Kidney epithelial cell (primary cell): ENCODE measurements at regions not wholly inside any gene's neighbourhood (a gene's known extent, or its start where the extent isn't known, plus 50 kb on each side); places are given as distances from the start of the nearest gene placed in this dataset.

Experiments
- DNase-seq: peaks from one replicate; pipeline ENCODE4 v3.0.0-alpha.2; 2010; ENCODE audit warnings: low read depth
- H3K27me3 ChIP-seq: 2 replicates; pipeline ENCODE4 v1.6.0; 2011; ENCODE audit warnings: low read length; ENCODE audit not compliant: control insufficient read depth, insufficient read depth
- H3K36me3 ChIP-seq: 2 replicates; pipeline ENCODE4 v1.5.1; 2011; ENCODE audit warnings: low read length; ENCODE audit not compliant: control insufficient read depth, insufficient read depth
- H3K4me3 ChIP-seq: 2 replicates; pipeline ENCODE4 v1.5.1; 2011; ENCODE audit warnings: low read depth, mild to moderate bottlenecking, control low read depth, low read length
- TF ChIP-seq, protein P1 (sequence below): IDR thresholded peaks from 2 replicates; pipeline ENCODE4 v1.5.1; 2011; ENCODE audit warnings: mild to moderate bottlenecking, moderate library complexity, low read length, control low read depth, inconsistent platforms; ENCODE audit not compliant: insufficient read depth, poor library complexity, severe bottlenecking

DNA sequence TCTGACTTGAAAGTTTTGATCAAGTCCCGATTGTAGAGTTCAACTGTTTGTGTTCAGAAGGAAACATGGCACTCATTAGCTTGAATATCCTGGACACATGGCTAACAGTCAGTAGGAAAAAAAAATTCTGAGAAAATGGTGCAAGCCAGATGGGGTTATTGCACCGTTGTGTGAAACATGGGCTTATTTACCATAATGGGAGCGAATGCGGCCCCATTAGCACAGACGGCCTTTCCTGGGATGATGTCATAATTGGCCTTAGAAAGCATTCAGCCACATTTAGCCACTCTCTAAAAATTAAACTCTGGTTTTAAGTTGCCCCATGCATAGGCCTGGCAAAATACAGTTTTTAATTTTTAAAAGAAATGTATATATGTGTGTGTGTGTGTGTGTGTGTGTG lies 112.1 kb downstream of the IRX2 start:
- peaks cover 7% of the 10 kb centered on the region for H3K27me3 ChIP-seq
- TF ChIP-seq, protein P1, sequence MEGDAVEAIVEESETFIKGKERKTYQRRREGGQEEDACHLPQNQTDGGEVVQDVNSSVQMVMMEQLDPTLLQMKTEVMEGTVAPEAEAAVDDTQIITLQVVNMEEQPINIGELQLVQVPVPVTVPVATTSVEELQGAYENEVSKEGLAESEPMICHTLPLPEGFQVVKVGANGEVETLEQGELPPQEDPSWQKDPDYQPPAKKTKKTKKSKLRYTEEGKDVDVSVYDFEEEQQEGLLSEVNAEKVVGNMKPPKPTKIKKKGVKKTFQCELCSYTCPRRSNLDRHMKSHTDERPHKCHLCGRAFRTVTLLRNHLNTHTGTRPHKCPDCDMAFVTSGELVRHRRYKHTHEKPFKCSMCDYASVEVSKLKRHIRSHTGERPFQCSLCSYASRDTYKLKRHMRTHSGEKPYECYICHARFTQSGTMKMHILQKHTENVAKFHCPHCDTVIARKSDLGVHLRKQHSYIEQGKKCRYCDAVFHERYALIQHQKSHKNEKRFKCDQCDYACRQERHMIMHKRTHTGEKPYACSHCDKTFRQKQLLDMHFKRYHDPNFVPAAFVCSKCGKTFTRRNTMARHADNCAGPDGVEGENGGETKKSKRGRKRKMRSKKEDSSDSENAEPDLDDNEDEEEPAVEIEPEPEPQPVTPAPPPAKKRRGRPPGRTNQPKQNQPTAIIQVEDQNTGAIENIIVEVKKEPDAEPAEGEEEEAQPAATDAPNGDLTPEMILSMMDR, result no peak
- H3K4me3 ChIP-seq, result no peak overlapping the region
- H3K36me3 ChIP-seq, result no peaks in the 10 kb centered on the region
- no peak for DNase-seq

DNA sequence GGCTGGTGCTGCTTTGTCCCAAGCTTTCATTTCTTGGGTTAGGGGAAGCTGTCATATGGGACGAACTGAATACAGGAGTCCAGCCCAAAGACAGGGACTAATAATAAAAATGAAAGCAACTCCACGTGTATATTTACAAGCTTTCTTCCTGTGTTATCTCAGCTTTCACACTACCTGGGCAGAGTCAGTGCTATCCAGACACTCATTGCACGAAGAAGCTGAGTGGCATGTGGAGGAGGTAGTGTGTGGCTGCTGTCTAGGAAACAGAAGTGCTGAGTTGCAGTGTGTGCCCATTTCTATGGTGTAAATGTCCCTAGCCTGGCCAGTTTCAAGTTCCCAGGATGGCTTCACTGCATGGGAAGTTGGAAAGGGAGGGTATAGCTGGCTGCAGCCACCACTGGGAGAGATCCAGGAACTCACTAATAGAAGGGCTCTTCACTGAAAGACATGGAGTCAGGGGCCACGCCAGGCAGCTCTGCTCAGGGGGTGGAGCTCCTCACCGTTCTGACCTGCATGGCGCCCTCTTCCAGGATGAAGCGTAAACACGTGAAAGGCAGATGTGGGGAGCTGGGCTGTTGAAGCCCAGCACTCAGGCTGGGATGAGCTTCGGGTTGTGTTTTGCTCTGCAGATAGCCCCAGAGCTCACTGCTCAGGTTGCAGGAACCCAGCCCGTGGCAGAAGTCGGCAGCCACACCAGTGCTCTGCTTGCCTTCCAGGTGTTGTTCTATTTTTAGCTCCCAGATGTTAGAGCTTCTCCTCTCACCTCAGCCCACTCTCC lies 116.9 kb downstream of the IRX2 start:
- H3K36me3 ChIP-seq, result no peaks in the 10 kb centered on the region
- no peak for DNase-seq
- H3K27me3 ChIP-seq, result peaks cover 2% of the 10 kb centered on the region
- TF ChIP-seq, protein P1, result no peak
- no peak overlapping the region for H3K4me3 ChIP-seq

DNA sequence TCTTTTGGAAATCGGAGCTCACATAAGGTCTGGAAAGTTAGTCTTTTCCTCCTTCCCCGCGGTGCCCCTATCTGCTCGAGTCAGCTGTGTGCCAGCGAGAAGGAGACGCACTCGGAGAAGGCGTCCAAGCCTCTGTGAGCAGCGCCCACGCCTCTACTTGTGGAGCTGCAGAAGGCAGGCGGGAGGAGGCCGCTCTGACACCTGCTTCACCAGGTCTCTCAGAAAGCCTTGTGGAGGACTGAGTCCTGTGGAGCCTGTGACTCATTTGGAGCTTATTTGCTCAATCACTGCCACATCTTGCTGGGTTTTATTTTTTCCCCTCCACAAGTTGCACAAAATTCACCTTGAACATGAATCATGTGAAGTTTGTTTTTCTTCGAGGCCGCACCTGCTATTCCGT lies 117.5 kb downstream of the IRX2 start:
- no peak for DNase-seq
- H3K27me3 ChIP-seq, result peaks cover 2% of the 10 kb centered on the region
- H3K4me3 ChIP-seq, result no peak overlapping the region
- no peaks in the 10 kb centered on the region for H3K36me3 ChIP-seq
- TF ChIP-seq, protein P1, result no peak

DNA sequence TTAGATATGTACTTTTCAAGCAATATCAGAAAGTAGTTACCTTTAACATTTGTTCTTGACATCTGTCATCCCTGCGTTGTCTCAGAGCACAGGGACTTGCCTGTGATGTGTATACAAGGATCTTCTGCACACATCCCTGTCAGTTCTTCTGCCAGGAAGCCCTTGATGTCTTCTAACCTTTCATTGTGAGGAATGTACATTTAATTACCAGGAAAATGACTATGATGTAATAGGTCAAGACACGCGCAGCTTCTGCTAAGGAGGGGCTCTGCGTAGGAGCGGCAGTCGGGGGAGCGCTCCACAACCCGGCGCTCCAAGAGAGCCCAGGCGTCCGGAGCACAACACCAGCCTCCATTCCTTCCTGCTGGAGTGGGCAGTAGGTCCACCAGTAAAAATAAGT lies 119.7 kb downstream of the IRX2 start:
- peaks cover 2% of the 10 kb centered on the region for H3K27me3 ChIP-seq
- TF ChIP-seq, protein P1, result no peak
- no peak overlapping the region for H3K4me3 ChIP-seq
- no peaks in the 10 kb centered on the region for H3K36me3 ChIP-seq
- DNase-seq, result no peak

DNA sequence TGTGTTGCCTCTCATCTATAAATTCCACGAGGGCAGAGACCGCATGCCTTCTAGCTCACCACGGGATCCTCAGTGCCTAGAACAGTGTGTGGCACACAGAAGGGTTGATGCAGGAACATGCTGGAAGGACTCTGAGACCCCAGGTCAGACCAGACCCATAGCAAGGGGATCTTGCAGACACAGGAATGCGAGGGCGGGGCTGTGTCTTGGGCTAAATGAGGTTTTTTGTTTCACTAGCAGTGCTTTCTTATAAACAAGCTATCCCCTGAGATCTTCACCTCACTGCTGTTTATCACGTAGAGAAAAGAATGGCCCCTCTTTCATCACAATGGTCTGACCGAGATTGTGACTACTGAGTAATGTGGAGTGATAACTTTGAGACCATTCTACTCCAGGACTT lies 122.4 kb downstream of the IRX2 start:
- H3K36me3 ChIP-seq, result no peaks in the 10 kb centered on the region
- H3K27me3 ChIP-seq, result peaks cover 2% of the 10 kb centered on the region
- H3K4me3 ChIP-seq, result no peak overlapping the region
- TF ChIP-seq, protein P1, result no peak
- DNase-seq, result no peak

DNA sequence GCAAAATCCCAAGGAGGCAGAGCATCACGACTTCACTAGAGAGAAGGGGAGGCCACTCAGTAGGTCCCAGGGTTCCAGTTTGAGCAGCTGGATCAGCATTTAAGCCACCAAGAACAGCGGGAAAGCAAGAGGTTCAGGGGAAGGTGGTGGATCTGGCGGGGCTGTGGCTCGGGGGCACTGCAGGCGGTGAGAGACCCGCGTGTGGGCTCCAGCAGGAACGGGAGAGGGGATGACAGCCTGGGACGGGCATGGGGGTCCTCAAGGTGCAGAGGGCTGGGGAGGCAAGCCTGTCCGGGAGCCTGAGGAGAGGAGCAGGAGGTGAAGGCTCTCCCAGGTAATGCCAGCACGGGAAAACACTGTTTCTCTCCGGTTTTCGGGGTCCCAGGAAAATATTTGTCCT lies 123.6 kb downstream of the IRX2 start:
- TF ChIP-seq, protein P1, result no peak
- DNase-seq, result no peak
- peaks cover 2% of the 10 kb centered on the region for H3K27me3 ChIP-seq
- no peaks in the 10 kb centered on the region for H3K36me3 ChIP-seq
- no peak overlapping the region for H3K4me3 ChIP-seq
